Coronary artery (tissue), 2 donors: ENCODE measurements at regions not wholly inside any gene's neighbourhood (a gene's known extent, or its start where the extent isn't known, plus 50 kb on each side); places are given as distances from the start of the nearest gene placed in this dataset.

Experiments
- DNase-seq: peaks from one replicate; pipeline ENCODE4 v3.0.0-alpha.2; 2017; ENCODE audit warnings: low spot score
- H3K27ac ChIP-seq, 2 donors: fragments of 200-600 bp; sonication (generic); one replicate each; pipeline ENCODE4 v1.5.1; 2016 to 2019
- H3K4me3 ChIP-seq: fragments of 200-600 bp; sonication (generic); 2 replicates; pipeline ENCODE4 v1.5.1; 2016; ENCODE audit warnings: mild to moderate bottlenecking, moderate library complexity
- CTCF ChIP-seq: fragments of 200-600 bp; sonication (generic); IDR thresholded peaks from one replicate; pipeline ENCODE4 v1.5.1; 2019; ENCODE audit warnings: antibody characterized with exemption

GRCh38 chr3:27861046-27862036 lies 139.2 kb upstream of the EOMES start:
- no peak for TF ChIP-seq CTCF
- Histone ChIP-seq H3K4me3 (no peak overlapping the region), H3K27ac (no peak overlapping the region)
- DNase-seq, result no peak

GRCh38 chr3:27865731-27866130 lies 143.6 kb upstream of the EOMES start:
- TF ChIP-seq CTCF, result no peak
- Histone ChIP-seq H3K27ac (no peak overlapping the region), H3K4me3 (no peak overlapping the region)
- no peak for DNase-seq

DNA sequence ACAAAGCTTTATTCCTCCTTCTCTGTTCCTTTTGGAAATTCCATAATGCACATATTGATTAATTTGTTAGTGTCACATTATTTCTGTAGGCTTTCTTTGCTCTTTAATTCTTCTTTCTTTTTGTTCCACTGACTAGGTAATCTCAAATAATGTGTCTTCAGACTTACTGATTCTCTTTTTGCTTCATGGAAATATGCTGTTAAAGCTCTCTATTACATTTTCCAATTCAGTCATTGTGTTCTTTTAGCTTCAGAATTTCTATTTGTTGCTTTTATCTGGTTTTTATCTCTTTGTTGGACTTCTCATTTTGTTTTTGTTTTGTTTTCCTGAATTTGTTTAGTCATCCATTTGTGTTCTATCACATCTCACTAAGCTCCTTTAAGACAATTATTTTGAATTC lies 147.0 kb upstream of the EOMES start:
- DNase-seq, result no peak
- no peak for TF ChIP-seq CTCF
- H3K27ac ChIP-seq, result no peak overlapping the region
- H3K4me3 ChIP-seq, result no peak overlapping the region

GRCh38 chr3:27877061-27878013 lies 155.2 kb upstream of the EOMES start:
- no peak overlapping the region for H3K27ac ChIP-seq
- no peak overlapping the region for H3K4me3 ChIP-seq
- no peak for DNase-seq
- TF ChIP-seq CTCF, result no peak

DNA sequence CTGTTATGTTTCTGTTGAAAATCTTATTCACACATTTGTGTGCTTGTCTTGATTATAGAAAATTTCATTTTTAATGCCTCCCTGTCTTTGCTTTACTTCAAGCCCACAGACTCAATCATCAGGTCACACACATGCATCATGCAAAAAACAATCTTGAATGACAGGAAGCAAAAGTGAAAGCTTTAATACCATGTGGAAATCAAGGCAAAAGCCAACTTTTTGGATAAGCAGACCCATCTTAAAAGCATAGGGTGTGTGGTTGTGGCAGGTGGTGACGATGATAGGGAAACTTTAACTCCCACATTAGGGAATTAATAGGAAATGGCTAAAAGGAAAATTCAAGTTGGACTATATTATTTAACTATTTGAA lies 155.9 kb upstream of the EOMES start:
- no peak overlapping the region for H3K4me3 ChIP-seq
- no peak for TF ChIP-seq CTCF
- no peak for DNase-seq
- H3K27ac ChIP-seq, result no peak overlapping the region

GRCh38 chr3:27880969-27881892 lies 159.1 kb upstream of the EOMES start:
- no peak overlapping the region for H3K4me3 ChIP-seq
- no peak for DNase-seq
- H3K27ac ChIP-seq, result no peak overlapping the region
- no peak for TF ChIP-seq CTCF
